ENCODE measurements at regions not wholly inside any gene's neighbourhood (a gene's known extent, or its start where the extent isn't known, plus 50 kb on each side); places are given as distances from the start of the nearest gene placed in this dataset.

DNA sequence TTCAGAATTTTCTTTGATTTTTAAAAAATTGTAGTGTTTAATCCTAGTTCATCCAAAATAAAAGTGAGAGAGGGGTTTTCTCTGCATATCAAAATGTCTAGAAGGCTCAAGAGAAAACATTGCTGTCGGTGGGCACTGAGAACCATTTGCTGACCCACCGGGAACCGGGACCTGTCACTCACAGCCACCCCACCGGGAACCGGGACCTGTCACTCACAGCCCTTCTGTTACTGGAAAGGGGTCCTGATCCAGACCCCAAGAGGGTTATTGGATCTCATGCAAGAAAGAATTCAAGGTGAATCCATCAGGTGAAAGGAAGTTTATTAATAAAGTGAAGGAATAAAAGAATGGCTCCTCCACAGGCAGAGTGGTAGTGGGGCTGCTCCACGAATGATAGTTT, 106.0 kb upstream of the SFSWAP start:
- intact Hi-C loops (cut with DNase I): loop anchor here (5.0 kb wide), 1 partner anchor 107 kb away; the partner anchor contains the start of gene SFSWAP
- peak in 2 of 42 donors; percentile 18 to 33 for DNase-seq

DNA sequence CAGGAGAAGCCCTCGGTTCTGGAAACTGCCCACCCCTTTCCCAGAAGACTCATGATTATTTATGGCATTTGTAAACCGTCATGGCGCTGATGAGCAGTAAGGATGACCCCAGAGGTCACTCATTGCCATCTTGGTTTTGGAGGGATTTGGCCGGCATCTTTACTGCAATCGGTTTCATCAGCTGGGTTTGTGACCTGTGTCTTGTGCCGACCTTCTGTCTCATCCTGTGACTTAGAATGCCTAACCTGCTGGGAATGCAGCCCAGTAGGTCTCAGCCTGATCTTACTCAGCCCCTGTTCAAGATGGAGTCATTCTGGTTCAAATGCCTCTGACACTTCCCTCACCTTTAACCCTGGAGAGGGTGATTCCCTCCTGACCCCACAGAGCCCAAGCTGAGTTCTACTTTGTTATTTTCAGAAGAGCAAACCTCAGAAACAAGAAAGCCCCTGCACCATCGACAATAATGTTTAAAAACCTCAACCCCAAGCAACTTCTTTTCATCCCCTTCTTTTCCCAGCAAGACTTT, 105.5 kb upstream of the SFSWAP start:
- intact Hi-C loops (cut with DNase I): loop anchor here (5.0 kb wide), 1 partner anchor 107 kb away; the partner anchor contains the start of gene SFSWAP
- peak in 1 of 42 donors; percentile 31 for DNase-seq

DNA sequence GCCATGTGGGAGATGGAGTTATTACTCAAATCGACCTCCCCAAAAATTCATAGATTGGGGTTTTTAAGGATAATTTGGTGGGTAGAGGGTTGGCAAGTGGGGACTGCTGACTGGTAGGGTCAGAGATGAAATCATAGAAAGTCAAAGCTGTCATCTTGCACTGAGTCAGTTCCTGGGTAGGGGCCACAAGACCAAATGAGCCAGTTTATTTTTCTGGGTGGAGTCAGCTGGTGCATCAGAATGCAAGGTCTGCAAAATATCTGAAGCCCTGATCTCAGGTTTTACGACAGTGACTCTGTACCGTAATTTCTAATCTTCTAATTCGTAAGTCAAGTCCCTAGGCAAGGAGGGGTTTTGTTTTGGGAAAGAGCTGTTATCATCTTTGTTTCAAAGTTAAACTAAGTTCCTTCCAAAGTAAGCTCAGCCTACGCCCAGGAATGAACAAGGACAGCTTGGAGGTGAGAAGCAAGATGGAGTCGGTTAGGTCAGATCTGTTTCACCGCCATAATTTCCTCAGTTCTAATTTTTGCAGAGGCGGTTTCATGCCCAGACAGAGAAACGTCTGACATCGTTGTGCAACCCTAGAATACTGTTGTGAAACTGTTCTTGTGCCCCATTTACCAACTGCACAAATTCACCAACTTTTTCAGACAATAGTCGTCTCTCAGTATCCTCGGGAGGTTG, 104.5 kb upstream of the SFSWAP start:
- DNase-seq: no peak
- intact Hi-C loops (cut with DNase I): loop anchor here (5.0 kb wide), 1 partner anchor 106 kb away; the partner anchor contains the start of gene SFSWAP

DNA sequence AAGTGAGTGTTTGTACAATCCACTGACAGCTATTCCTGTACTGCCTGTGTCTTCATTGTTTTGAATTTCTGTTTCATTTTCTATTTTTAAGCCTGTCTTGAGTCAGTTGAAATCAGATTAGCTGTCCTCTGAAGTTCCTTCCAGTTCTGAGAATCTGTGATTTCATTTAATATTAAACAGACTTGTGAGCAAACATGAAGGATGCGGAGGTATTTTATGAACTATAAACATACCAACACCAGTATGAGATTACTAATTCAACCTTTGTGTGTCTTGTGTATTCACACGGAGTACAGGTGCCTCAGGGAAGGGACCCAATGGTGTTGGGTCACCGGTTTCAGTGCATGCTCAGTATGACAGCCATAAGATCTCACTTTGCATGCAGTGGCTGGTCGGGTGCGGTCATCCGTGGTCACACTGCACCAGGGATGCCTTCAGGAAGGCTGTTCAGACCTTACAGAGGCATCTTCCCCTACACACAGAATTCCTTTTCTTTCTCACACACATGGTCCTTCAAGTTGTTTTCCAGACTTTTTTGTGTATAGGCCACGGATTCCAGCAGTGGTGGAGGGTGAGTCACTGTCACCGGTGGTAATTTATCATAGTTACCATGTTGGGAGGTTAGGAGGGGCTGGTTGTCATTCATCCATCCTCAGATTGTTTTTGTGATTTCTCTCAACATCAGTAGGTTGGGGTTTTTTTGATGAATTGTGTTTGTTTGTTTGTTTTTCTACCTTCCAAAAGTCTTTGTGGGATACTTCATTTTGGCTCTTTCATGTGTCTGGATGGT, 103.0 kb upstream of the SFSWAP start:
- intact Hi-C loops (cut with DNase I): loop anchor here (5.0 kb wide), 1 partner anchor 104 kb away; the partner anchor contains the start of gene SFSWAP
- DNase-seq: no peak

DNA sequence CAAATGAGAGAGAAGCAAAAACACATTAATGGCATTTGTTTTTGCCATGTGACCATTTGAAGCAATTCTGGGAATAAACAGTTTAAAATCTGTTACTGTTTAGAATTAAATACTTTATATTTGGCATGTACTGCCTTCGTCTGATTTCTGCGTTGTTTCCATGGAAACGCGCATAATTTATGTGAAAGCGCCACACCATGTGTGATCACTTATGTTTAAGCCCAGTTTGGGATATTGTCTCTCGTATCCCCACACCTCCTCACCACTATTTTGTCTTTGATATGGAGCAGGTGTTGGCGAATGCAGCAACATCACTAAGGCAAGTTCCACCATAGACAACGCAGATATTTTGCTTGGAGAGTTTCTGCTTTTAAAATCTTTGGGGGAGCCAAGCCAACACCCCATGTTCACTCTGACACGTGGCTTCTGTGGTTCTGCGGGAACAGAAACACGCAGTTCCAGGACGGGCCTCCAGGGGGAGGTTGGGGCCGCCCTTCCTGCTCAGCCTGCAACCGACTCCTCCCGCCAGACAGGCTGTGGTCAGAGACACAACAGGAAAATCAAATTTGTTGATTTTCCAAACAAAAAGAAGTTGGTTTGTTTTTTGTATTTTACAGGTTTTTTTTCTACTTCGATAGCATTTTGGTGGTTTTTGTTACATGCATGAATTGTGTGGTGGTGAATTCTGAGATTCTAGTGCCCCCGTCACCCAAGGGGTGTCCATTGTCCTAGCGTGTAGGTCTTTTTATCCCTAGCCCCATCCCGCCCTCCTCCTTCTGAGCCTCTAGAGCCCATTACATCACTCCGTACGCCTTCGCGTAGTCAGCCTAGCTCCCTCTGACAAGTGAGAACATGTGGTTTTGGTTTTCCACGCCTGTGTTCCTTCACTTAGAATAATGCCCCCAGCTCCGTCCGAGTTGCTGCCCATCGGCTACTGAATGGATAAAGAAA, 101.9 kb upstream of the SFSWAP start:
- DNase-seq: peak; percentile 74 to 96 (median 87)
- intact Hi-C loops (cut with DNase I): loop anchor here (5.0 kb wide), 1 partner anchor 103 kb away; the partner anchor contains the start of gene SFSWAP

DNA sequence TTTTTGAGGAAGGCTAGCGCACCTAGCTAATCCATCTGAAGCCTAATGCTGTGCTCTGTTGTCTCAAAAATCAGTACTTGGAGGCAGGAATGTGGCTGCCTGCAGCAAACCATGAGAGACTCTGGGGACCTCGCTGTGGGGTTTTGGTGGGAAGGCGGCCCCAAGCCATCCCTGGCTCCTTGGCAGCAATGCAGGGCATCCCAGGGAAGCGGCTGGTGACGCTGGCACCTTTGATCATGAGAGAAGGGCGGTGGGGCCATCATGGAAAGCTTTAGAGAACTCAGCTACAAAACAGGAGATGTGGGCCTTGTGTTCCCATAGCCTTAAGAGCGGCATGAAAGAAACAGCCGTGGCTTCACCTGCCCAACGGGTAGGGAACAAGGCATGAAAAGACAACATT, 101.1 kb upstream of the SFSWAP start:
- intact Hi-C loops (cut with DNase I): loop anchor here (5.0 kb wide), 1 partner anchor 103 kb away; the partner anchor contains the start of gene SFSWAP

DNA sequence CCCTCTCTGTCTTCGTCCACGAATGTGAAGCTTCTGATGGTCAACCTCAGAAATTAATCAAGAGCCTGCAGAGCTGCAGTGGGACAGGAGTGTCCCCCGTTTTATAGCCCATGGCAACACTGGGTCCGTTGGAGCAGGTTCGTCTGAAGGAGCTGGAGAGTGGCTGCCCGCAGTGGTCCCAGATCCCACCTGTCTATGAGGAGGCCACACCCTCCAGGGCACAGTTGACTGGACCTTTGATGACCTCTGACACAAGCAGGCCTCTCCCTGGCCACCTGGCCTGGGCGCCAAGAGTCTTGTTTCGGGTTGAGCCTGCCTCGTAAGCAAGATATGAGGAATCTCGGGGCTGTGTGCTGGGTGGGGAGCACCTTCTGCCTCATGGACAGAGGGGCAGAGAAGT, 100.7 kb upstream of the SFSWAP start:
- intact Hi-C loops (cut with DNase I): no loop called here
- DNase-seq: no peak

More for the DNA sequence above, 101.1 kb upstream of the SFSWAP start:
- DNase-seq: no peak

DNA sequence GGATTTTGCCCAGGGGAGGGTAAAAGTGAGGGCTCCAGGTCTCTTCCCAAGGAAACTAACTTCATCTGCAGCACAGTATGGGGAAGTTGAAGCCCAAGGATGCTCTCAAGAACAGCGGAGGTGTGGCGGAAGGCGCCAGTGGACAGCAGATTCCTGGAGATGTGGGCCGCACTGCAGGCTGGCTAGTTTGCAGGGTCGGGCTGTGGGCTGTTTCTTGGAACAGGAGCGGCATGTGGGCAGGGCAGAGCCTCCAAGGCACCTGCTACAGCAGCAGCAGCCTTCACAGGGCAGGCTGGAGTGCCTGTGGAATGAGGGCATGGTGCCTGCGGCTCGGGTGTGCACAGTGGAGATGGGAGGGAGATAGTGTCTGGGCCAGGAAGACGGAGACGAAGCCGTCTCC, 100.0 kb upstream of the SFSWAP start:
- intact Hi-C loops (cut with DNase I): no loop called here
- no peak for DNase-seq

DNA sequence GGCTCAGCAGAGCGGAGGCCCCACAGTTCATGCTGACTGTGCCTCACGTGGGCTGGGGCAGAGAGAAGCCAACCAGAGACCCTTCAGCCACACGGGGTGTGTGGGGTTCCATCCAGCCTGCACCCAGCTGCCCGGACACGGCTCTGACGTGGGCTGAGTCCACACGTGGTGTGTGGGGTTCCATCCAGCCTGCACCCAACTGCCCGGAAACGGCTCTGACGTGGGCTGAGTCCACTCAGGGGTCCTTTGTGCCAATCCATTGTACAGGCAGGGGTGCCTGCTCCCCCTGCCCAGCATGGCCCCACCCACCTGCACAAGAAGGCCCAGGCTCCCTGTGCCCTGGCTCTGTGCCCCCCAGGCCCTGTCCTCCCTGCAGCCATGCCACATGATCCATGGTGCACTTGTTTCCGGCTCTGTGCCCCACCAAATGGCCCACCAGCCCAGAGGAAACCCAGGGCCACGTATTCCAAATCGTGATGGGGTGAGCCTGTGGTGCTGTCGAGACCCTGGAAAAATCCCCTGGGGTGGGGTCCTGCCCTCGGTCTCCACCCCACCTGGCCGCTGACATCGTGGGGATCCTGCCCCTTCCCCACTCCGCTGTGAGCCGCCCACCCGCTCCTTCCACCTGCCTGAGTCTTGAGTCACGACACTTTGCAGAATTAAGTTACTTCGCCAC, 99.3 kb upstream of the SFSWAP start:
- DNase-seq: peak in 1 of 42 donors; percentile 1
- intact Hi-C loops (cut with DNase I): no loop called here

DNA sequence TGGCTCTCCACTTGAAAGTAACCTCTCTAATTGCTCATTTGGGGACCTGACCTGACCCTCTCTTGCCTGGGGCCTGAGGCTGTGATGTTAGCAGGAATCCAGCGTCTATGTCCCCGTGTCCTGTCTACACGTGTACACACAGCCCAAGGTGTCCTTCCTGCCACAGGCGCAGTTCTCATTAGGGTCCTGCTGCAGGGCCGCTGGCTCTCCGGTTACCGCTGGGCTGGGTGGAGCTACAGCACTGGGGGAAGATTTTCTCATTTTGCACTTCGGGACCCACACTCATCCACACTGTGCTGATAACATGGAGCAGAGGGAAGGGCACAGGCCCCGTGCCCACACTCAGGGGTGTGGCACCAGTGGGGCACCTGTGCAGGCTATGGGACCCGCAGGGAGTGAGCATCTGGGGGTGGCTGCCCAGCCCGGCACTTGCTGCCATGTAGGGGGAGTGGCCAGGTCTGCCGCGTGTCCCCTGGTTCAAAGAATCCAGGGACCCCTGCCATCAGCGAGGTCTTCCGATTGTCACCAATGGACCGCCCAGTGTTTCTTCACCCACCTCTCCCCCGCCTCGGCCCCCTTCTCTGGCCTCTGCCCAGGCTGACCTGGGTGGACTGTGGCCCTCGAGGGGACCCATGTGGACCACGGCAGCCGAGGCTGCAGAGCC, 98.7 kb upstream of the SFSWAP start:
- intact Hi-C loops (cut with DNase I): no loop called here
- no peak for DNase-seq

DNA sequence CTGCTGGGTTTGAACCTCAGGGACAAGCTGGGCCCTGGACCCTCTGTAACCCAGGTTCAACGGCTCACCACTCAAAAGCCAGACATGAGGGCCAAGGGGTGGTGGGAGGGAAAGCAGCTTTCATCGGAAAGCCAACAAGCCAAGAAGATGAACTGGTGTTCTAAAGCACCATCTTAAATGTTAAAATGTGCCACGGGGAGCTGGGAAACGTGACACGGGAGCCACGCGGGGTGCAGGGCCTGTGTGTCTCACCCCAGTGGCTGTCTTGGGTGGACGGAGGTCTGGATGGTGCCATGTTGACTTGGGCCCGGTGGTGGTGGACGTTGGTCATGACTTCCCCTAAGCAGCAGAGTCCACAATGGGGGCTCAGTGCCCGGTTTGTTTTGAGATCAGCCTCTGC, 97.7 kb upstream of the SFSWAP start:
- no peak for DNase-seq
- intact Hi-C loops (cut with DNase I): no loop called here

DNA sequence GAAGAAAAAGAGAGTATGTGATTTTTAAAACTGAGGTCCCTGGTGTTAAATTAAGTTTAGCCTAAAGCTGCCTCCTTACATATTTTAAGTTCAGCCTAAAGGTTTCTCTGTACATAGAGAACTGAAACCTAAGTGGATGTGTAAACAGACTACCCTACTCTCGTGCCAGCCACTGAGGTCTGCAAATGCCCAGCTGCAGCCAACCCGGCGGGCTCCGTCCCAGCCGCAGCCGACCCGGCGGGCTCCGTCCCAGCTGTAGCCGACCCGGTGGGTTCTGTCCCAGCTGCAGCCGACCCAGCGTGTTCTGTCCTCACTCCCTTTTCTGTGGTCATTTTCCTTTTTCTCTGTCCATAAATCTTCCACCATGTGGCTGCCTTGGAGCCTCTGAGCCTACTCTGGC, 97.2 kb upstream of the SFSWAP start:
- peak in 31 of 42 donors; percentile 33 to 84 (median 63) for DNase-seq
- intact Hi-C loops (cut with DNase I): no loop called here

DNA sequence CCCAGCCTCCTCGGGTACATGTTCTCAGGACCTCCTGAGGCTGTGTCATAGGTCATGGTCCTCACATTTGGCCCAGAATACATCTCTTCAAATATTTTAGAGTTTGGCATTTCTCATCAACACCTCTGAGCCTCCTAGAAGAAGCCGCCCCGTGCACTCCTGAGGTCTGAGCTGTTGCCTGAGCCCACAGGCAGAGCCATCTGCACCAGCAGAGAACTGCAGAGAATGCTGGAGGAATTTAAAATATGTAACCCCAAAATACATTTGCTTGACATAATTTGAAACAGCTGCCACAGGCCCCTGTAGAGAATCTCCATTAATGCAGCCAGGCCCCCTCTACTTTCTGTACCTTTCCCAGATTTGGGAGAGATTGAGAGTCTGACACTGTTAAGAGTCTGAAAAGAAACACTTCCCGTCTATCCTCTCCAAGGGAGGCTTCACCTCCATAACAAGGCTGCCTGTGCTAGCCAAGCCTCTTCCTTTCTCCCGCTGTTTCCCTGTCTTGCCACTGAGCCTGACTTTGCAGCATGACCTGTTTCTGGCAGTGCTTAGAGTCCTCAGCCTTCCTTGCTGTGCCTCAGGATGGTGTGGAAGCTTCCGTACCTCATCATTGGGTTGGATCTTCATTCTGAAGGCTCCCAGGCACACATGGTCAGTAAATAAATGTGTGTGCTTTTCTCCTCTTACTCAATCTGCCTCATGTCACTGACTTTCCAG, 95.4 kb upstream of the SFSWAP start:
- DNase-seq: no peak
- intact Hi-C loops (cut with DNase I): no loop called here

DNA sequence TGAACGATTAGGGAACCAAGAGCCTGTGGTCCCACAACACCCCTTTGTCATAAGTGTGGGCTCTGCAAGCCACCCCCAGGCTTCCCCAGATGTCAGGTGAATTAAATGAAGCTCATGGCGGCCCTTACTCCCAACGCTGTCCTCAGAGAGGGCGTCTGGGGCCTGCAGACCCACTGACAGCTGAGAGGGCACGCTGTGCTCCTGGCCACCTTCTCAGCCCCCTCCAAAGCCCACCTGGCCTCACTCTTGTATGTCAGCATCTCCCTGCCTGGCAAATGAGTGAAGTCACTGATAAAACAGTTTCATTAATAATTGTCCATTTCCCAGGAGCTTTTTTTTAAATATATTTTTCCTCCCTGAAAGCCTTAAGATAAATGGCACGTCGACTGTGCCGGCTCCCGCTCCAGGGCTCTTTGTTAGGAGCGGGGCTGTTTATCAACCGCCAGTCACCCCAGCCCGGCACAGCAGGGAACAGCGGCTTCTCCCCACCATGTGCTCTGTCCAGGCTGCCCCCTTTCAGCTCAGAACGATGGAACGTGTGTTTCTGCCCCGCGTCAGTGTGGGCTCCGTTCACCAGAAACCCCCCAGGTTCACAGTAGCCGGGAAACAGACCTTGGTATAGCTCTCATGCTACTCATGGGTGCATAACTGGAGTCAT, 94.7 kb upstream of the SFSWAP start:
- DNase-seq: peak in 4 of 42 donors; percentile 36 to 75 (median 52)
- intact Hi-C loops (cut with DNase I): no loop called here

DNA sequence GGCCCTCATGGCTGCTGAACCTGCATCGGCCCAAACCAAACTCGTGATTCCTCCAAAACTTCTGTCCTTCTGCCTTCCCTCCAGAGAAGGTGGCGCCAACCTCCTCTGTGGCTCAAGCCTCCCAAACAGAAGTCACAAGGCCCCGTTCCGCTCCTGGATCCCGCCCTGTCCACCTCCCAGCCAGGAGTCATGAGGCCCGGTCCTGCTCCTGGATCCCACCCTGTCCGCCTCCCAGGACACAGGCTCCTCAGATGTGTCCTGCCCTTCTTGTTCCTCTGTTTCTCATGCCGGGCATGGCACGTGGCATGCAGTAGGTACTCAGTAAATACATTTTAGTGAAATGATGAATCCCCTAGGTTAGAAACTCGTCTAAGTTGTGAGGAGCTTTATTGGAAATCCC, 94.2 kb upstream of the SFSWAP start:
- peak in 1 of 42 donors; percentile 13 for DNase-seq
- intact Hi-C loops (cut with DNase I): no loop called here

DNA sequence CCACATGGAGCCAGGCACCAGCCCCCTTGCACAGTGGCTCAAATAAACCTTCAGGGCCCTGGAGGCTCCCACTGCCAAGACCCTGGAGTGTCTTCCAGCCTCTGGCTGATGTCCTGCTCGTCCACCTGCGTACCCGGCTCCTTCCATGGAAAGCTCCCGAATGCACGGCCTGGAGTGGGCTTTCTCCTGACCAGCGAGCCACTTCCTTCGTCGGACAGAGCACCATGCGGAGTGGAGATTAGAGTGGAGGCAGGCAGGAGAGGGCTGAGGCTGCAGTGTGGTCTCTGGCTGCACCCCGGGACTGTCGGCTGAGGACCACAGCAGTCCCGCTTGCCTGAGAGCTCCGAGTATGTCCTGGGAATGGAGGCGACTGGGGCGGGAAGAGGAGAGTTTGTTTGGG, 93.7 kb upstream of the SFSWAP start:
- intact Hi-C loops (cut with DNase I): no loop called here
- no peak for DNase-seq
